ENCODE measurements at regions not wholly inside any gene's neighbourhood (a gene's known extent, or its start where the extent isn't known, plus 50 kb on each side); places are given as distances from the start of the nearest gene placed in this dataset.

- no peak for DNase-seq (ENCODE audit: low spot score)
Measured at GRCh38 chr16:74094962-74095361, 201.7 kb upstream of the PSMD7 start.

GRCh38 chr16:74094514-74094913 lies 202.1 kb upstream of the PSMD7 start:
- DNase-seq (ENCODE audit: low spot score): no peak

- no peak for DNase-seq (ENCODE audit: low spot score)
Measured at GRCh38 chr16:74092336-74092735, 204.3 kb upstream of the PSMD7 start.

GRCh38 chr16:74090871-74091270 lies 205.7 kb upstream of the PSMD7 start:
- DNase-seq (ENCODE audit: low spot score): no peak

- no peak for DNase-seq (ENCODE audit: low spot score)
Measured at GRCh38 chr16:74083541-74083940, 213.1 kb upstream of the PSMD7 start.

GRCh38 chr16:74080311-74080710 lies 216.3 kb upstream of the PSMD7 start:
- no peak for DNase-seq (ENCODE audit: low spot score)

- DNase-seq (ENCODE audit: low spot score): no peak
Measured at GRCh38 chr16:74079232-74079586, 217.4 kb upstream of the PSMD7 start.

GRCh38 chr16:74078511-74079231 lies 217.9 kb upstream of the PSMD7 start:
- no peak for DNase-seq (ENCODE audit: low spot score)

- no peak for DNase-seq (ENCODE audit: low spot score)
Measured at GRCh38 chr16:74076568-74076967, 220.0 kb upstream of the PSMD7 start.

GRCh38 chr16:74075393-74075792 lies 221.2 kb upstream of the PSMD7 start:
- no peak for DNase-seq (ENCODE audit: low spot score)

- DNase-seq (ENCODE audit: low spot score): no peak
Measured at GRCh38 chr16:74073456-74073855, 223.2 kb upstream of the PSMD7 start.

- DNase-seq (ENCODE audit: low spot score): no peak
Measured at GRCh38 chr16:74071996-74072535, 224.5 kb upstream of the PSMD7 start.

- no peak for DNase-seq (ENCODE audit: low spot score)
Measured at GRCh38 chr16:74070237-74070636, 226.4 kb upstream of the PSMD7 start.

- no peak for DNase-seq (ENCODE audit: low spot score)
Measured at GRCh38 chr16:74064120-74064735, 232.4 kb upstream of the PSMD7 start.

GRCh38 chr16:74053826-74054225 lies 242.8 kb upstream of the PSMD7 start:
- no peak for DNase-seq (ENCODE audit: low spot score)

GRCh38 chr16:74053312-74053711 lies 243.3 kb upstream of the PSMD7 start:
- no peak for DNase-seq (ENCODE audit: low spot score)

- DNase-seq (ENCODE audit: low spot score): no peak
Measured at GRCh38 chr16:74052016-74052415, 244.6 kb upstream of the PSMD7 start.

GRCh38 chr16:74049027-74049426 lies 247.6 kb upstream of the PSMD7 start:
- DNase-seq (ENCODE audit: low spot score): no peak

GRCh38 chr16:74046524-74046923 lies 250.1 kb upstream of the PSMD7 start:
- DNase-seq (ENCODE audit: low spot score): no peak

- no peak for DNase-seq (ENCODE audit: low spot score)
Measured at GRCh38 chr16:74045513-74045912, 251.1 kb upstream of the PSMD7 start.

GRCh38 chr16:74035816-74036215 lies 260.8 kb upstream of the PSMD7 start:
- no peak for DNase-seq (ENCODE audit: low spot score)

GRCh38 chr16:74034862-74035261 lies 261.8 kb upstream of the PSMD7 start:
- peak; percentile 31 for DNase-seq (ENCODE audit: low spot score)

GRCh38 chr16:74034200-74034599 lies 262.4 kb upstream of the PSMD7 start:
- no peak for DNase-seq (ENCODE audit: low spot score)
